ENCODE measurements at regions not wholly inside any gene's neighbourhood (a gene's known extent, or its start where the extent isn't known, plus 50 kb on each side); places are given as distances from the start of the nearest gene placed in this dataset.

GRCh38 chr4:182969651-182970279 lies 52.6 kb upstream of the DCTD start:
- DNase-seq (ENCODE audit: low spot score), result no peak

- no peak for DNase-seq (ENCODE audit: low spot score)
Measured at GRCh38 chr4:182968917-182969650, 51.9 kb upstream of the DCTD start.

GRCh38 chr4:182967403-182967802 lies 50.2 kb upstream of the DCTD start:
- no peak for DNase-seq (ENCODE audit: low spot score)

Data from hepatic stellate cell (primary cell).